ENCODE measurements at regions not wholly inside any gene's neighbourhood (a gene's known extent, or its start where the extent isn't known, plus 50 kb on each side); places are given as distances from the start of the nearest gene placed in this dataset.

DNA sequence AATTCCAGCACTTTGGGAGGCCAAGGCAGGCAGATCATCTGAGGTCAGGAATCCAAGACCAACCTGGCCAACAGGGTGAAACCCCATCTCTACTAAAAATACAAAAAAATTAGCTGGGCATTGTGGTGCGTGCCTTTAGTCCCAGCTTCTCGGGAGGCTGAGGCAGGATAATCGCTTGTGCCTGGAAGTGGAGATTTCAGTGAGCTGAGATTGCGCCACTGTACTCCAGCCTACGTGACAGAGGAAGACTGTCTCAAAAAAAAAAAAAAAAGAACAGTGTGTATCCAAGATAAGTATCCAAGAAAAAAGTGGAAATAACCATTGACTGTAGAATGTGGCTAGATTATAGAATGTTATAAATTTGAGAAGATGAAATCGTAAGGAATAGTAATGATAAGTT is 142.1 kb downstream of the FAM124B start:
- Mint-ChIP-seq H3K9me3 (no peaks in the 10 kb centered on the region), H3K4me3 (no peak overlapping the region), H3K4me1 (peaks cover 13% of the 10 kb centered on the region), H3K36me3 (ENCODE audit: low read depth) (no peaks in the 10 kb centered on the region), H3K27me3 (ENCODE audit: insufficient read depth, low read depth, poor library complexity) (no peaks in the 10 kb centered on the region), H3K27ac (no peak overlapping the region)
- TF ChIP-seq ZNF114 (CRISPR knock-in tag; IDR thresholded peaks at IDR 0.05) (no peak), EZH2phosphoT487 (IDR thresholded peaks at IDR 0.05; ENCODE audit: unreplicated experiment) (no peak), CREB1 (CRISPR knock-in tag; IDR thresholded peaks at IDR 0.05; ENCODE audit: low read depth) (no peak), JUNB (IDR thresholded peaks at IDR 0.05; ENCODE audit: unreplicated experiment) (no peak), POLR2AphosphoS5 (IDR thresholded peaks at IDR 0.05; ENCODE audit: low read depth) (no peak), EZH2 (IDR thresholded peaks at IDR 0.05; ENCODE audit: low read depth, unreplicated experiment) (no peak), STAT1 (IDR thresholded peaks at IDR 0.05; ENCODE audit: unreplicated experiment) (no peak), NANOG (IDR thresholded peaks at IDR 0.05; ENCODE audit: borderline replicate concordance) (no peak), ZNF331 (CRISPR knock-in tag; IDR thresholded peaks at IDR 0.05; ENCODE audit: low read depth) (no peak)
- TF ChIP-seq, protein P1, sequence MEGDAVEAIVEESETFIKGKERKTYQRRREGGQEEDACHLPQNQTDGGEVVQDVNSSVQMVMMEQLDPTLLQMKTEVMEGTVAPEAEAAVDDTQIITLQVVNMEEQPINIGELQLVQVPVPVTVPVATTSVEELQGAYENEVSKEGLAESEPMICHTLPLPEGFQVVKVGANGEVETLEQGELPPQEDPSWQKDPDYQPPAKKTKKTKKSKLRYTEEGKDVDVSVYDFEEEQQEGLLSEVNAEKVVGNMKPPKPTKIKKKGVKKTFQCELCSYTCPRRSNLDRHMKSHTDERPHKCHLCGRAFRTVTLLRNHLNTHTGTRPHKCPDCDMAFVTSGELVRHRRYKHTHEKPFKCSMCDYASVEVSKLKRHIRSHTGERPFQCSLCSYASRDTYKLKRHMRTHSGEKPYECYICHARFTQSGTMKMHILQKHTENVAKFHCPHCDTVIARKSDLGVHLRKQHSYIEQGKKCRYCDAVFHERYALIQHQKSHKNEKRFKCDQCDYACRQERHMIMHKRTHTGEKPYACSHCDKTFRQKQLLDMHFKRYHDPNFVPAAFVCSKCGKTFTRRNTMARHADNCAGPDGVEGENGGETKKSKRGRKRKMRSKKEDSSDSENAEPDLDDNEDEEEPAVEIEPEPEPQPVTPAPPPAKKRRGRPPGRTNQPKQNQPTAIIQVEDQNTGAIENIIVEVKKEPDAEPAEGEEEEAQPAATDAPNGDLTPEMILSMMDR (conservative IDR thresholded peaks at IDR 0.05; ENCODE audit: low read depth in 2 of 2): no peak
- TF ChIP-seq, protein P2, sequence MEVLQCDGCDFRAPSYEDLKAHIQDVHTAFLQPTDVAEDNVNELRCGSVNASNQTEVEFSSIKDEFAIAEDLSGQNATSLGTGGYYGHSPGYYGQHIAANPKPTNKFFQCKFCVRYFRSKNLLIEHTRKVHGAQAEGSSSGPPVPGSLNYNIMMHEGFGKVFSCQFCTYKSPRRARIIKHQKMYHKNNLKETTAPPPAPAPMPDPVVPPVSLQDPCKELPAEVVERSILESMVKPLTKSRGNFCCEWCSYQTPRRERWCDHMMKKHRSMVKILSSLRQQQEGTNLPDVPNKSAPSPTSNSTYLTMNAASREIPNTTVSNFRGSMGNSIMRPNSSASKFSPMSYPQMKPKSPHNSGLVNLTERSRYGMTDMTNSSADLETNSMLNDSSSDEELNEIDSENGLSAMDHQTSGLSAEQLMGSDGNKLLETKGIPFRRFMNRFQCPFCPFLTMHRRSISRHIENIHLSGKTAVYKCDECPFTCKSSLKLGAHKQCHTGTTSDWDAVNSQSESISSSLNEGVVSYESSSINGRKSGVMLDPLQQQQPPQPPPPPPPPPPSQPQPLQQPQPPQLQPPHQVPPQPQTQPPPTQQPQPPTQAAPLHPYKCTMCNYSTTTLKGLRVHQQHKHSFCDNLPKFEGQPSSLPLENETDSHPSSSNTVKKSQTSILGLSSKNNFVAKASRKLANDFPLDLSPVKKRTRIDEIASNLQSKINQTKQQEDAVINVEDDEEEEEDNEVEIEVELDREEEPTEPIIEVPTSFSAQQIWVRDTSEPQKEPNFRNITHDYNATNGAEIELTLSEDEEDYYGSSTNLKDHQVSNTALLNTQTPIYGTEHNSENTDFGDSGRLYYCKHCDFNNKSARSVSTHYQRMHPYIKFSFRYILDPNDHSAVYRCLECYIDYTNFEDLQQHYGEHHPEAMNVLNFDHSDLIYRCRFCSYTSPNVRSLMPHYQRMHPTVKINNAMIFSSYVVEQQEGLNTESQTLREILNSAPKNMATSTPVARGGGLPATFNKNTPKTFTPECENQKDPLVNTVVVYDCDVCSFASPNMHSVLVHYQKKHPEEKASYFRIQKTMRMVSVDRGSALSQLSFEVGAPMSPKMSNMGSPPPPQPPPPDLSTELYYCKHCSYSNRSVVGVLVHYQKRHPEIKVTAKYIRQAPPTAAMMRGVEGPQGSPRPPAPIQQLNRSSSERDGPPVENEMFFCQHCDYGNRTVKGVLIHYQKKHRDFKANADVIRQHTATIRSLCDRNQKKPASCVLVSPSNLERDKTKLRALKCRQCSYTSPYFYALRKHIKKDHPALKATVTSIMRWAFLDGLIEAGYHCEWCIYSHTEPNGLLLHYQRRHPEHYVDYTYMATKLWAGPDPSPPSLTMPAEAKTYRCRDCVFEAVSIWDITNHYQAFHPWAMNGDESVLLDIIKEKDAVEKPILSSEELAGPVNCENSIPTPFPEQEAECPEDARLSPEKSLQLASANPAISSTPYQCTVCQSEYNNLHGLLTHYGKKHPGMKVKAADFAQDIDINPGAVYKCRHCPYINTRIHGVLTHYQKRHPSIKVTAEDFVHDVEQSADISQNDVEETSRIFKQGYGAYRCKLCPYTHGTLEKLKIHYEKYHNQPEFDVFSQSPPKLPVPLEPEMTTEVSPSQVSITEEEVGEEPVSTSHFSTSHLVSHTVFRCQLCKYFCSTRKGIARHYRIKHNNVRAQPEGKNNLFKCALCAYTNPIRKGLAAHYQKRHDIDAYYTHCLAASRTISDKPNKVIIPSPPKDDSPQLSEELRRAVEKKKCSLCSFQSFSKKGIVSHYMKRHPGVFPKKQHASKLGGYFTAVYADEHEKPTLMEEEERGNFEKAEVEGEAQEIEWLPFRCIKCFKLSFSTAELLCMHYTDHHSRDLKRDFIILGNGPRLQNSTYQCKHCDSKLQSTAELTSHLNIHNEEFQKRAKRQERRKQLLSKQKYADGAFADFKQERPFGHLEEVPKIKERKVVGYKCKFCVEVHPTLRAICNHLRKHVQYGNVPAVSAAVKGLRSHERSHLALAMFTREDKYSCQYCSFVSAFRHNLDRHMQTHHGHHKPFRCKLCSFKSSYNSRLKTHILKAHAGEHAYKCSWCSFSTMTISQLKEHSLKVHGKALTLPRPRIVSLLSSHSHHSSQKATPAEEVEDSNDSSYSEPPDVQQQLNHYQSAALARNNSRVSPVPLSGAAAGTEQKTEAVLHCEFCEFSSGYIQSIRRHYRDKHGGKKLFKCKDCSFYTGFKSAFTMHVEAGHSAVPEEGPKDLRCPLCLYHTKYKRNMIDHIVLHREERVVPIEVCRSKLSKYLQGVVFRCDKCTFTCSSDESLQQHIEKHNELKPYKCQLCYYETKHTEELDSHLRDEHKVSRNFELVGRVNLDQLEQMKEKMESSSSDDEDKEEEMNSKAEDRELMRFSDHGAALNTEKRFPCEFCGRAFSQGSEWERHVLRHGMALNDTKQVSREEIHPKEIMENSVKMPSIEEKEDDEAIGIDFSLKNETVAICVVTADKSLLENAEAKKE (CRISPR knock-in tag; IDR thresholded peaks at IDR 0.05): no peak
- TF ChIP-seq, protein P3, sequence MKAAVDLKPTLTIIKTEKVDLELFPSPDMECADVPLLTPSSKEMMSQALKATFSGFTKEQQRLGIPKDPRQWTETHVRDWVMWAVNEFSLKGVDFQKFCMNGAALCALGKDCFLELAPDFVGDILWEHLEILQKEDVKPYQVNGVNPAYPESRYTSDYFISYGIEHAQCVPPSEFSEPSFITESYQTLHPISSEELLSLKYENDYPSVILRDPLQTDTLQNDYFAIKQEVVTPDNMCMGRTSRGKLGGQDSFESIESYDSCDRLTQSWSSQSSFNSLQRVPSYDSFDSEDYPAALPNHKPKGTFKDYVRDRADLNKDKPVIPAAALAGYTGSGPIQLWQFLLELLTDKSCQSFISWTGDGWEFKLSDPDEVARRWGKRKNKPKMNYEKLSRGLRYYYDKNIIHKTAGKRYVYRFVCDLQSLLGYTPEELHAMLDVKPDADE (IDR thresholded peaks at IDR 0.05): no peak
- TF ChIP-seq, protein P4, sequence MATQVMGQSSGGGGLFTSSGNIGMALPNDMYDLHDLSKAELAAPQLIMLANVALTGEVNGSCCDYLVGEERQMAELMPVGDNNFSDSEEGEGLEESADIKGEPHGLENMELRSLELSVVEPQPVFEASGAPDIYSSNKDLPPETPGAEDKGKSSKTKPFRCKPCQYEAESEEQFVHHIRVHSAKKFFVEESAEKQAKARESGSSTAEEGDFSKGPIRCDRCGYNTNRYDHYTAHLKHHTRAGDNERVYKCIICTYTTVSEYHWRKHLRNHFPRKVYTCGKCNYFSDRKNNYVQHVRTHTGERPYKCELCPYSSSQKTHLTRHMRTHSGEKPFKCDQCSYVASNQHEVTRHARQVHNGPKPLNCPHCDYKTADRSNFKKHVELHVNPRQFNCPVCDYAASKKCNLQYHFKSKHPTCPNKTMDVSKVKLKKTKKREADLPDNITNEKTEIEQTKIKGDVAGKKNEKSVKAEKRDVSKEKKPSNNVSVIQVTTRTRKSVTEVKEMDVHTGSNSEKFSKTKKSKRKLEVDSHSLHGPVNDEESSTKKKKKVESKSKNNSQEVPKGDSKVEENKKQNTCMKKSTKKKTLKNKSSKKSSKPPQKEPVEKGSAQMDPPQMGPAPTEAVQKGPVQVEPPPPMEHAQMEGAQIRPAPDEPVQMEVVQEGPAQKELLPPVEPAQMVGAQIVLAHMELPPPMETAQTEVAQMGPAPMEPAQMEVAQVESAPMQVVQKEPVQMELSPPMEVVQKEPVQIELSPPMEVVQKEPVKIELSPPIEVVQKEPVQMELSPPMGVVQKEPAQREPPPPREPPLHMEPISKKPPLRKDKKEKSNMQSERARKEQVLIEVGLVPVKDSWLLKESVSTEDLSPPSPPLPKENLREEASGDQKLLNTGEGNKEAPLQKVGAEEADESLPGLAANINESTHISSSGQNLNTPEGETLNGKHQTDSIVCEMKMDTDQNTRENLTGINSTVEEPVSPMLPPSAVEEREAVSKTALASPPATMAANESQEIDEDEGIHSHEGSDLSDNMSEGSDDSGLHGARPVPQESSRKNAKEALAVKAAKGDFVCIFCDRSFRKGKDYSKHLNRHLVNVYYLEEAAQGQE (IDR thresholded peaks at IDR 0.05; ENCODE audit: unreplicated experiment): no peak
- H3K36me3 ChIP-seq (ENCODE audit: insufficient read depth): no peaks in the 10 kb centered on the region
- ATAC-seq (no peak), DNase-seq (ENCODE audit: low spot score) (no peak)
- H4K20me1 ChIP-seq (replicated peaks; ENCODE audit: insufficient read depth): no peaks in the 10 kb centered on the region
- H3K4me3 ChIP-seq: no peak overlapping the region
- no peaks in the 10 kb centered on the region for H3F3A ChIP-seq (replicated peaks; ENCODE audit: low read depth)
- H3K9me2 ChIP-seq (ENCODE audit: insufficient read depth): no peaks in the 10 kb centered on the region
- no peak overlapping the region for H3K4me2 ChIP-seq
- no peaks in the 10 kb centered on the region for H3K79me2 ChIP-seq (replicated peaks; ENCODE audit: insufficient read depth)
- peaks cover 11% of the 10 kb centered on the region for H3K4me1 ChIP-seq (ENCODE audit: insufficient read depth)
- no peak overlapping the region for H2AFZ ChIP-seq
- no peak overlapping the region for H3K27ac ChIP-seq (ENCODE audit: low read depth)
- no peaks in the 10 kb centered on the region for H3K27me3 ChIP-seq (ENCODE audit: insufficient read depth)
